ENCODE measurements at regions not wholly inside any gene's neighbourhood (a gene's known extent, or its start where the extent isn't known, plus 50 kb on each side); places are given as distances from the start of the nearest gene placed in this dataset.

- Histone ChIP-seq H3K27ac (no peak overlapping the region), H3K36me3 (no peaks in the 10 kb centered on the region), H3K27me3 (peaks cover 38% of the 10 kb centered on the region), H3K4me1 (peaks cover 0 to 11% (median 6%) of the 10 kb centered on the region in 4 donors), H3K4me3 (peak overlapping the region in 3 of 4 donors; percentile 12 to 29 (median 20)), H3K9me3 (no peaks in the 10 kb centered on the region)
- in situ Hi-C loops (cut with MboI; ENCODE audit: low pct_ligation_motif_present in 1 of 4, low pct_unique_long_range_greater_than_20kb in 1 of 4, low sequenced_read_pairs in 3 of 4) (no loop called here), intact Hi-C loops (cut with DNase I; ENCODE audit: low total_unique reads) (no loop called here)
- 0 to 34% methylated on average over 1 to 26 of the region's 26 CpGs for WGBS, 2 donors (ENCODE audit: low coverage in 1 of 2)
- TF ChIP-seq POLR2AphosphoS5 (IDR thresholded peaks at IDR 0.05) (no peak), CTCF (IDR thresholded peaks at IDR 0.05) (no peak), EP300 (IDR thresholded peaks at IDR 0.05; ENCODE audit: low read depth) (no peak), POLR2A (IDR thresholded peaks at IDR 0.05) (no peak)
- DNase-seq, result no peak
Observed at GRCh38 chr7:155213955-155214740, 83.5 kb upstream of the INSIG1 start.

GRCh38 chr7:155215576-155216325 is 81.9 kb upstream of the INSIG1 start:
- H3K27ac ChIP-seq, result no peak overlapping the region
- 71 to 74% methylated on average over 3 to 7 of the region's 7 CpGs for WGBS, 2 donors (ENCODE audit: low coverage in 1 of 2)

DNA sequence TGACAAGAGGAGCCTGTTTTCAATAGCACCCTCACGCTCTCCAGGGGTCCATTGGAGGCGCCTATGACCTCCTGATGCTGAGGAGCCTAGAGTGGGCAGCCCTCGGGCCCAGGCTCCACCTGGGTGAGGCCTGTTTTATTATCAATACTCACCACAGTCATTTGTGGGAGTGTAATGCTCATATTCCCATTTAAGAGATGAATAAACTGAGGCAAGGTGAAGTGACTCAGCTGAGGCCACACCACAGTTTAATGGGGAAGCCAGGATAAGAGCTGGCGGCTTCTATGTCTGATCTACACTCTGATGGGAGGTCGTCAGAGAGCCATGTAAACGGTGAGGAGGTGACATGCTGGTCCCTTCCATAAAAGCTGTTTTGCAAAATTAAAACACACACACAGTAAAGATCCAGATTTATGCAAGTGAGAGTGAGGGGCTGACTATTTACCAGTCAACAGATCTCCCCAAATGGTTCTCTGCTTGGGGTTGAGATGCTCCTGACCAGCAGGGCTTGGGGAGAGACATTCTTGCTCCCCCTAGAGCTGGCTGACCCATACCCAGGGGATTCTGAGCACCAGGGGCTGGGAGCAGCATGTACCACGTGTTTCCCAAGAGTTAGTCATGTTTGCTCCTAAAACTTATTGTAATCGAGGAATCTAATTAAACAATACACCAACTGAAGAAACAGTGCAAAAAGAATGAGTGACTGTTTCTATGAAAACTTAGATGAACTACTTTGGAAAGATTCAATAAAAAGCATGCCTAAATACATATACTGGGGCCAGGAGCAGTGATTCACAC is 81.0 kb upstream of the INSIG1 start:
- no peak for DNase-seq
- in situ Hi-C loops (cut with MboI; ENCODE audit: low pct_ligation_motif_present in 1 of 4, low pct_unique_long_range_greater_than_20kb in 1 of 4, low sequenced_read_pairs in 3 of 4) (no loop called here), intact Hi-C loops (cut with DNase I; ENCODE audit: low total_unique reads) (no loop called here)
- peaks cover 0 to 11% (median 6%) of the 10 kb centered on the region in 4 donors for H3K4me1 ChIP-seq
- H3K27me3 ChIP-seq, result peaks cover 39% of the 10 kb centered on the region
- no peaks in the 10 kb centered on the region for H3K36me3 ChIP-seq
- H3K9me3 ChIP-seq, result no peaks in the 10 kb centered on the region
- WGBS, 2 donors (ENCODE audit: low coverage in 1 of 2), result 77 to 88% methylated on average over 1 to 8 of the region's 8 CpGs
- H3K27ac ChIP-seq, result no peak overlapping the region
- H3K4me3 ChIP-seq, result no peak overlapping the region
- TF ChIP-seq EP300 (IDR thresholded peaks at IDR 0.05; ENCODE audit: low read depth), result no peak
- TF ChIP-seq POLR2AphosphoS5 (IDR thresholded peaks at IDR 0.05), result no peak
- no peak for TF ChIP-seq POLR2A (IDR thresholded peaks at IDR 0.05)
- TF ChIP-seq CTCF (IDR thresholded peaks at IDR 0.05), result no peak

More at GRCh38 chr7:155215576-155216325, 81.9 kb upstream of the INSIG1 start:
- intact Hi-C loops (cut with DNase I; ENCODE audit: low total_unique reads), result no loop called here
- in situ Hi-C loops (cut with MboI; ENCODE audit: low pct_ligation_motif_present in 1 of 4, low pct_unique_long_range_greater_than_20kb in 1 of 4, low sequenced_read_pairs in 3 of 4), result no loop called here
- H3K36me3 ChIP-seq, result no peaks in the 10 kb centered on the region
- H3K9me3 ChIP-seq, result no peaks in the 10 kb centered on the region
- peaks cover 0 to 11% (median 6%) of the 10 kb centered on the region in 4 donors for H3K4me1 ChIP-seq
- TF ChIP-seq POLR2AphosphoS5 (IDR thresholded peaks at IDR 0.05) (no peak), EP300 (IDR thresholded peaks at IDR 0.05; ENCODE audit: low read depth) (no peak), CTCF (IDR thresholded peaks at IDR 0.05) (no peak), POLR2A (IDR thresholded peaks at IDR 0.05) (no peak)
- DNase-seq, result no peak
- no peak overlapping the region for H3K4me3 ChIP-seq
- peaks cover 39% of the 10 kb centered on the region for H3K27me3 ChIP-seq

GRCh38 chr7:155217634-155218033 is 80.0 kb upstream of the INSIG1 start:
- intact Hi-C loops (cut with DNase I; ENCODE audit: low total_unique reads) (no loop called here), in situ Hi-C loops (cut with MboI; ENCODE audit: low pct_ligation_motif_present in 1 of 4, low pct_unique_long_range_greater_than_20kb in 1 of 4, low sequenced_read_pairs in 3 of 4) (no loop called here)
- Histone ChIP-seq H3K4me3 (no peak overlapping the region), H3K36me3 (no peaks in the 10 kb centered on the region), H3K4me1 (peaks cover 0 to 11% (median 6%) of the 10 kb centered on the region in 4 donors), H3K27me3 (peaks cover 39% of the 10 kb centered on the region), H3K27ac (no peak overlapping the region), H3K9me3 (no peaks in the 10 kb centered on the region)
- TF ChIP-seq CTCF (IDR thresholded peaks at IDR 0.05), result no peak
- WGBS, 2 donors (ENCODE audit: low coverage in 1 of 2), result 58 to 81% methylated on average over 2 of the region's 2 CpGs
- DNase-seq, result no peak
